Left lobe of liver (tissue), 2 donors: ENCODE measurements at regions not wholly inside any gene's neighbourhood (a gene's known extent, or its start where the extent isn't known, plus 50 kb on each side); places are given as distances from the start of the nearest gene placed in this dataset.
"Not testable (repeated sequence)": the region's sequence is repeated elsewhere in the genome, so short reads cannot be mapped to it uniquely, and the experiment has no call there.

Experiments
- ATAC-seq: fragments of 200-7000 bp; cut with Tn5 transposase; one replicate; pipeline ENCODE4 v1.9.1; 2020; ENCODE audit warnings: mild to moderate bottlenecking, moderate library complexity
- DNase-seq: peaks from one replicate; pipeline ENCODE4 v3.0.0-alpha.2; 2020; ENCODE audit warnings: low spot score
- donor health status: DM: no; HTN: no; CAD: no; lungs with moderate emphysema.
- donor health status: DM: no; HTN: yes; CAD: no.

GRCh38 chr11:23797624-23798419 lies 699.0 kb upstream of the LUZP2 start:
- ATAC-seq (peak; percentile 42), DNase-seq (no peak)

- not testable (repeated sequence) for ATAC-seq, DNase-seq
These were observed 662.5 kb upstream of the LUZP2 start for GRCh38 chr11:23834306-23834705.

- ATAC-seq (no peak), DNase-seq (no peak)
These were observed 659.9 kb upstream of the LUZP2 start for GRCh38 chr11:23836981-23837380.

GRCh38 chr11:23840872-23841271 lies 656.0 kb upstream of the LUZP2 start:
- DNase-seq (no peak), ATAC-seq (no peak)

- ATAC-seq (no peak), DNase-seq (no peak)
These were observed 649.9 kb upstream of the LUZP2 start for GRCh38 chr11:23846902-23847422.

- no peak for ATAC-seq
These were observed 645.6 kb upstream of the LUZP2 start for GRCh38 chr11:23851216-23851615.

GRCh38 chr11:23856654-23857053 lies 640.2 kb upstream of the LUZP2 start:
- DNase-seq: no peak
- no peak for ATAC-seq

More at GRCh38 chr11:23851216-23851615, 645.6 kb upstream of the LUZP2 start:
- DNase-seq: no peak

- ATAC-seq: no peak
- no peak for DNase-seq
These were observed 637.8 kb upstream of the LUZP2 start for GRCh38 chr11:23859087-23859486.

GRCh38 chr11:23861615-23862014 lies 635.2 kb upstream of the LUZP2 start:
- no peak for ATAC-seq
- no peak for DNase-seq

- DNase-seq: no peak
- no peak for ATAC-seq
These were observed 631.4 kb upstream of the LUZP2 start for GRCh38 chr11:23865341-23865975.

GRCh38 chr11:23866641-23867040 lies 630.2 kb upstream of the LUZP2 start:
- ATAC-seq (no peak), DNase-seq (no peak)

GRCh38 chr11:23869671-23870070 lies 627.2 kb upstream of the LUZP2 start:
- DNase-seq (no peak), ATAC-seq (no peak)

- DNase-seq (no peak), ATAC-seq (no peak)
These were observed 623.4 kb upstream of the LUZP2 start for GRCh38 chr11:23873406-23873805.

GRCh38 chr11:23875176-23875850 lies 621.5 kb upstream of the LUZP2 start:
- DNase-seq: no peak
- no peak for ATAC-seq

GRCh38 chr11:23883426-23884048 lies 613.3 kb upstream of the LUZP2 start:
- not testable (repeated sequence) for ATAC-seq, DNase-seq

- DNase-seq: no peak
- no peak for ATAC-seq
These were observed 612.5 kb upstream of the LUZP2 start for GRCh38 chr11:23884341-23884740.

- DNase-seq (no peak), ATAC-seq (no peak)
These were observed 611.1 kb upstream of the LUZP2 start for GRCh38 chr11:23885801-23886200.

GRCh38 chr11:23887122-23887521 lies 609.7 kb upstream of the LUZP2 start:
- ATAC-seq: not testable (repeated sequence)

GRCh38 chr11:23893126-23893525 lies 603.7 kb upstream of the LUZP2 start:
- ATAC-seq (no peak), DNase-seq (no peak)

More at GRCh38 chr11:23887122-23887521, 609.7 kb upstream of the LUZP2 start:
- DNase-seq: not testable (repeated sequence)

GRCh38 chr11:23897453-23898286 lies 599.2 kb upstream of the LUZP2 start:
- no peak for DNase-seq
- no peak for ATAC-seq
